Ovary (tissue), 7 donors: ENCODE measurements at regions not wholly inside any gene's neighbourhood (a gene's known extent, or its start where the extent isn't known, plus 50 kb on each side); places are given as distances from the start of the nearest gene placed in this dataset.

ENCODE experiments used
- DNase-seq, 5 donors: peaks; one replicate each; pipeline ENCODE4 v3.0.0-alpha.2; 2019 to 2020
- H3K27ac ChIP-seq, 2 donors: fragments of 200-600 bp; one replicate each; pipeline versions ENCODE4 v1.5.1 to v1.8.0; 2019 to 2022
- H3K27me3 ChIP-seq: fragments of 200-600 bp; one replicate; pipeline ENCODE4 v1.8.0; 2022
- H3K36me3 ChIP-seq: fragments of 200-600 bp; sonication (generic); one replicate; pipeline ENCODE4 v1.5.1; 2019
- H3K4me1 ChIP-seq: one replicate; pipeline ENCODE4 v1.8.1; 2013; ENCODE audit warnings: mild to moderate bottlenecking, moderate library complexity; ENCODE audit not compliant: insufficient read depth
- H3K4me3 ChIP-seq: fragments of 200-600 bp; sonication (generic); one replicate; pipeline ENCODE4 v1.5.1; 2017
- H3K9me3 ChIP-seq, 2 donors: fragments of 200-600 bp in 1 of 2; sonication (generic) in 1 of 2; one replicate each; pipeline versions ENCODE4 v1.5.1 to v1.8.1; 2013 to 2019; ENCODE audit warnings: mild to moderate bottlenecking in 1 of 2, moderate library complexity in 1 of 2
- EP300 ChIP-seq: sonication (generic); formaldehyde crosslinking; IDR thresholded peaks from one replicate; pipeline ENCODE4 v1.6.1; 2017; ENCODE audit warnings: antibody characterized with exemption
- POLR2A ChIP-seq: fragments of 450-650 bp; IDR thresholded peaks from one replicate; pipeline ENCODE4 v1.6.1; 2017; ENCODE audit warnings: antibody characterized with exemption, mild to moderate bottlenecking, moderate library complexity
- WGBS, 3 donors: extraction: QIAGEN DNeasy Blood & Tissue Kit in 1 of 3; methylation state at CpG; one replicate each; pipeline versions ENCODE4 v1.1.5 to v1.1.7; 2013 to 2017; 5-methylcytosine and 5-hydroxymethylcytosine counted together
- intact Hi-C, 4 donors: fragments of 100-400 bp; cut with DNase I; formaldehyde crosslinking; loops; one replicate each; pipeline versions ENCODE4 v1.11.0 to v1.15.1; 2022 to 2023
- TF ChIP-seq, protein P1 (sequence below), 3 donors: fragments of 450-650 bp in 2 of 3; fragments of 200-600 bp in 1 of 3; IDR thresholded peaks; one replicate each; pipeline versions ENCODE4 v1.5.1 to v1.8.0; 2016 to 2022; ENCODE audit warnings: antibody characterized with exemption in 3 of 3, mild to moderate bottlenecking in 1 of 3
- donor health status: DM: no; HTN: no; CAD: no; lungs with moderate emphysema.
- donor health status: DM: no; HTN: no; CAD: no.
- donor health status: Bipolar disorder and iron deficiency.
- donor health status: DM: no; HTN: no; CAD: no.
- donor health status: DM: yes; HTN: yes; CAD: no.

DNA sequence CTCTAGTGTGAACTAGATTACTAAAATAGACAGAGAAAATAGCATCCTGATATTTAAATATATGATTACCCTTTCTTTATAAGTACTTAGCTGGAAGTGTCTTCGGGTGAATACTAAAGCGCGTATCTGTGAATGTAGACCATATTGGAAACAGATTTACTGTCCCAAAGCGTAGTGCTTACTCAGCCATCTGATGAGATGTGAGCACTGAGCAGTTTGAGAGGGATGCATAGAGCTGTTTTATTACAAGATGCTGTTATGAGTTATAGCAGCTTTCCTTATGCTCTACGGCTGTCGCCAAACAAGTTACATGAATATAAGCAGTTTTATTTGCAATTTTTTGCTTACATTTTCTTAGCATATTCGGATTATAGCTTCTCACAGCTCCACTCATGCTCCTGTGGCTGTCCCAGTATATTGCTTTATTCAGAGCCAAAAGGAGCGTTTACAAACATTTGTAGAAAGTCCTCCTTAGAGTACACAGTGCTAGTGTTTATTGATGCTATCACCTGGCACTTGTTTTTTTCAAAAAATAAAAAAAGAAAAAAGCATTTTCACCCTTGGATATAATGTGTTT lies 981.4 kb upstream of the WWC1 start:
- H3K36me3 ChIP-seq, result no peaks in the 10 kb centered on the region
- H3K4me1 ChIP-seq, result no peaks in the 10 kb centered on the region
- 87 to 89% (median 87%) methylated on average over 8 of the region's 8 CpGs for WGBS, 3 donors
- no peaks in the 10 kb centered on the region for H3K27me3 ChIP-seq
- TF ChIP-seq POLR2A (no peak), EP300 (no peak)
- TF ChIP-seq, protein P1, sequence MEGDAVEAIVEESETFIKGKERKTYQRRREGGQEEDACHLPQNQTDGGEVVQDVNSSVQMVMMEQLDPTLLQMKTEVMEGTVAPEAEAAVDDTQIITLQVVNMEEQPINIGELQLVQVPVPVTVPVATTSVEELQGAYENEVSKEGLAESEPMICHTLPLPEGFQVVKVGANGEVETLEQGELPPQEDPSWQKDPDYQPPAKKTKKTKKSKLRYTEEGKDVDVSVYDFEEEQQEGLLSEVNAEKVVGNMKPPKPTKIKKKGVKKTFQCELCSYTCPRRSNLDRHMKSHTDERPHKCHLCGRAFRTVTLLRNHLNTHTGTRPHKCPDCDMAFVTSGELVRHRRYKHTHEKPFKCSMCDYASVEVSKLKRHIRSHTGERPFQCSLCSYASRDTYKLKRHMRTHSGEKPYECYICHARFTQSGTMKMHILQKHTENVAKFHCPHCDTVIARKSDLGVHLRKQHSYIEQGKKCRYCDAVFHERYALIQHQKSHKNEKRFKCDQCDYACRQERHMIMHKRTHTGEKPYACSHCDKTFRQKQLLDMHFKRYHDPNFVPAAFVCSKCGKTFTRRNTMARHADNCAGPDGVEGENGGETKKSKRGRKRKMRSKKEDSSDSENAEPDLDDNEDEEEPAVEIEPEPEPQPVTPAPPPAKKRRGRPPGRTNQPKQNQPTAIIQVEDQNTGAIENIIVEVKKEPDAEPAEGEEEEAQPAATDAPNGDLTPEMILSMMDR (IDR thresholded peaks at IDR 0.05), result no peak
- H3K9me3 ChIP-seq, result no peaks in the 10 kb centered on the region
- no peak overlapping the region for H3K4me3 ChIP-seq
- intact Hi-C loops, result no loop called here
- no peak for DNase-seq
- no peak overlapping the region for H3K27ac ChIP-seq

DNA sequence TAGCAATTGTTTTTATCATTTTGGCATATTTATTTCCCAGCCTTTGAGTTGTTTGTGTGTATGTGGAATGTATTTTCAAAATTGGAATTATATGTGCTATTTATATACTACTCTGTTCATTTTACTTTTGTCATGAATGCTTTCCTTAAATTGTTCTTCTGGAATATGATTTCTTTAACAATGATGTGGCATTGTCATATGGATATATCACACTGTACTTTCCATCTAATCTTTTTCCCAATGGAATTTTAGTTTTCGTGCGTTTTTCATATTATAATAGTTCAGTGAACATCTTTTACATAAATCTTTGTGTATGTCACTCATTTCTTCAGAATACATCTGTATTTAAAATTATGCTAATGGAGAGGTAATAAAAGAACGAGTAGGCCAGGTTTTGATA lies 980.1 kb upstream of the WWC1 start:
- no peaks in the 10 kb centered on the region for H3K9me3 ChIP-seq
- no peak overlapping the region for H3K4me3 ChIP-seq
- no peaks in the 10 kb centered on the region for H3K27me3 ChIP-seq
- intact Hi-C loops, result no loop called here
- no peaks in the 10 kb centered on the region for H3K4me1 ChIP-seq
- no peaks in the 10 kb centered on the region for H3K36me3 ChIP-seq
- no peak overlapping the region for H3K27ac ChIP-seq
- TF ChIP-seq EP300, result no peak
- TF ChIP-seq POLR2A, result no peak
- 85 to 89% (median 89%) methylated on average over 3 of the region's 3 CpGs for WGBS, 3 donors
- DNase-seq, result no peak

DNA sequence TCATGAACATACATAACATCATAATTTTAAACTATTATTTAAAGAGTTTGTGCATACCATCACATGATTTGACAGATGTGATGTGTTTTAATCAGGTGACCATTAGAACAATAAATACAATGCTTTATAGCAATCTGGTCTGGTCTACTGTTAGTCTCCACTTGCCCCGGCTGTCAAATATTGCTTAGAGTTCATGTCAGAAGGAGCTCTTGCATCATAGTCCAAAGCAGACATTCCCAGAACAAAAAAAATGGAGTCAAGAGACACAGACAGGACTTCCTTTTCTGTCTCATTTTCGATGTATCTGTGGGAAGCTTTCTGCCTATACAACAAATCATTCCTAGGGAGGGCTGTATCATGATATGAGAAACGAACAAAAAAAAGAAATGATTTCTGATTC lies 979.2 kb upstream of the WWC1 start:
- H3K9me3 ChIP-seq, result no peaks in the 10 kb centered on the region
- TF ChIP-seq POLR2A, result no peak
- no peaks in the 10 kb centered on the region for H3K36me3 ChIP-seq
- WGBS, 3 donors, result 80 to 82% (median 81%) methylated on average over 3 of the region's 3 CpGs
- intact Hi-C loops, result no loop called here
- no peak overlapping the region for H3K4me3 ChIP-seq
- H3K4me1 ChIP-seq, result no peaks in the 10 kb centered on the region
- H3K27ac ChIP-seq, result no peak overlapping the region
- no peaks in the 10 kb centered on the region for H3K27me3 ChIP-seq
- DNase-seq, result no peak

DNA sequence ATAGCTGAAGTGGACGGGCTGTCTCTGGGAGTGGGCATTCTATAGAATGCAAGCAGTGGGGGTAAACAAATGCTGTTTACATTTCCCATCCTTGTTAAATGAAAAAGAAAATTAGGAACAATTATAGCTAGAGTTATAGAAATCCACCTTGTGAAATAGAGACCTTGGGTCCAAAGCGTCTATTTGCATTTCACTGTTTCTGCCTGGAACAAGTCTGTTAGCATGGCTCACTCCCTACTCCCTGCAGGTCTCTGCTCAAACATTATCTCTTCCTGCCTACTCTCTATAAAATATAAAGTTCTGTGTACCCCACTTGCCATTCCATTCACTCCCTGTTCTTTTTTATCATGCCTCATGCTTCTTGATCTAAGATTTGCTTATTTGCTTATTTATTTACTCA lies 975.7 kb upstream of the WWC1 start:
- TF ChIP-seq EP300, result no peak
- TF ChIP-seq POLR2A, result no peak
- TF ChIP-seq, protein P1 (IDR thresholded peaks at IDR 0.05), result no peak
- Histone ChIP-seq H3K9me3 (no peaks in the 10 kb centered on the region), H3K27me3 (no peaks in the 10 kb centered on the region), H3K27ac (no peak overlapping the region), H3K4me1 (no peaks in the 10 kb centered on the region), H3K36me3 (no peaks in the 10 kb centered on the region), H3K4me3 (no peak overlapping the region)
- no peak for DNase-seq
- intact Hi-C loops, result no loop called here
- 82 to 89% (median 82%) methylated on average over 2 of the region's 2 CpGs for WGBS, 3 donors

DNA sequence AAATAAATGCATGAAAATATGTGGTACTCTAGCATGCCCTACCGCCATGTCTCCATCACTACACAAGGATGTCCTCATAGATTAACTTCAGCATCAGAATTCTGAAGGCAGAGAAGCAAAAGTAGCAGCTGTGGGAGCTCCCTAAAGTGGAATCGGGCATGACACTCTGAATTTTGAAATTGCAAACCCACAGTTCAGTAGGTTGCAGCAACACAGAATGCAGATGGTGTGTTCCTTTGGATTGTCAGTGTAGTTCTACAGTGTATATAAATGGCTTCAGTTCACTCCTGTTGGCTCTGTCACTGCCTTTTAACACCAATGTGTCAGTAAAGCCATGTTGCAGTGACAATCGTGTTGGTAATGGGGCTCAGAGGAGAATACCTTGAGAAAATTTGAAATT lies 973.6 kb upstream of the WWC1 start:
- no peak overlapping the region for H3K4me3 ChIP-seq
- no peaks in the 10 kb centered on the region for H3K4me1 ChIP-seq
- no peaks in the 10 kb centered on the region for H3K36me3 ChIP-seq
- intact Hi-C loops, result no loop called here
- H3K27ac ChIP-seq, result no peak overlapping the region
- 72 to 75% (median 72%) methylated on average over 3 of the region's 3 CpGs for WGBS, 3 donors
- DNase-seq, result no peak
- TF ChIP-seq EP300 (no peak), POLR2A (no peak)
- TF ChIP-seq, protein P1 (IDR thresholded peaks at IDR 0.05), result no peak
- no peaks in the 10 kb centered on the region for H3K9me3 ChIP-seq
- no peaks in the 10 kb centered on the region for H3K27me3 ChIP-seq
